ENCODE measurements at regions not wholly inside any gene's neighbourhood (a gene's known extent, or its start where the extent isn't known, plus 50 kb on each side); places are given as distances from the start of the nearest gene placed in this dataset.

- DNase-seq (ENCODE audit: extremely low spot score in 2 of 2) = no peak
- H3K27ac ChIP-seq = peak overlapping the region; percentile 73
- H3K36me3 ChIP-seq = no peaks in the 10 kb centered on the region
- H3K27me3 ChIP-seq = no peaks in the 10 kb centered on the region
- no peaks in the 10 kb centered on the region for H3K9me3 ChIP-seq
- no peak for TF ChIP-seq CTCF (IDR thresholded peaks at IDR 0.05)
- no peak for TF ChIP-seq POLR2AphosphoS5 (IDR thresholded peaks at IDR 0.05; ENCODE audit: insufficient read depth in 1 of 2, low read depth in 1 of 2)
- TF ChIP-seq POLR2A (IDR thresholded peaks at IDR 0.05) = no peak
- peaks cover 29% of the 10 kb centered on the region for H3K4me1 ChIP-seq
- no peak overlapping the region for H3K4me3 ChIP-seq
- intact Hi-C loops (cut with DNase I) = no loop called here
These were observed 637.6 kb upstream of the IGFBP3 start for GRCh38 chr7:46558482-46559193.

- TF ChIP-seq POLR2AphosphoS5 (IDR thresholded peaks at IDR 0.05; ENCODE audit: insufficient read depth in 1 of 2, low read depth in 1 of 2) = no peak
- TF ChIP-seq CTCF (IDR thresholded peaks at IDR 0.05) = no peak
- no peak for TF ChIP-seq POLR2A (IDR thresholded peaks at IDR 0.05)
- H3K36me3 ChIP-seq = no peaks in the 10 kb centered on the region
These were observed 636.7 kb upstream of the IGFBP3 start for GRCh38 chr7:46557781-46558180.

GRCh38 chr7:46557295-46557711, 636.2 kb upstream of the IGFBP3 start:
- Histone ChIP-seq H3K4me3 (no peak overlapping the region), H3K36me3 (no peaks in the 10 kb centered on the region), H3K9me3 (no peaks in the 10 kb centered on the region), H3K27me3 (no peaks in the 10 kb centered on the region), H3K27ac (peak overlapping the region; percentile 73), H3K4me1 (peaks cover 29% of the 10 kb centered on the region)
- intact Hi-C loops (cut with DNase I) = no loop called here
- no peak for DNase-seq (ENCODE audit: extremely low spot score in 2 of 2)
- TF ChIP-seq POLR2A (IDR thresholded peaks at IDR 0.05) = no peak
- peak in 1 of 2 donors; percentile 40 for TF ChIP-seq POLR2AphosphoS5 (IDR thresholded peaks at IDR 0.05; ENCODE audit: insufficient read depth in 1 of 2, low read depth in 1 of 2)
- no peak for TF ChIP-seq CTCF (IDR thresholded peaks at IDR 0.05)

More at GRCh38 chr7:46557781-46558180, 636.7 kb upstream of the IGFBP3 start:
- intact Hi-C loops (cut with DNase I) = no loop called here
- Histone ChIP-seq H3K27ac (peak overlapping the region; percentile 73), H3K4me3 (no peak overlapping the region), H3K9me3 (no peaks in the 10 kb centered on the region), H3K4me1 (peaks cover 29% of the 10 kb centered on the region), H3K27me3 (no peaks in the 10 kb centered on the region)
- no peak for DNase-seq (ENCODE audit: extremely low spot score in 2 of 2)

GRCh38 chr7:46554688-46555422, 633.8 kb upstream of the IGFBP3 start:
- H3K36me3 ChIP-seq = no peaks in the 10 kb centered on the region
- TF ChIP-seq CTCF (IDR thresholded peaks at IDR 0.05) = no peak
- TF ChIP-seq POLR2A (IDR thresholded peaks at IDR 0.05) = no peak
- TF ChIP-seq POLR2AphosphoS5 (IDR thresholded peaks at IDR 0.05; ENCODE audit: insufficient read depth in 1 of 2, low read depth in 1 of 2) = no peak
- H3K9me3 ChIP-seq = no peaks in the 10 kb centered on the region
- no peak for DNase-seq (ENCODE audit: extremely low spot score in 2 of 2)
- no peaks in the 10 kb centered on the region for H3K27me3 ChIP-seq
- intact Hi-C loops (cut with DNase I) = no loop called here
- no peak overlapping the region for H3K4me3 ChIP-seq
- H3K4me1 ChIP-seq = peaks cover 29% of the 10 kb centered on the region
- H3K27ac ChIP-seq = no peak overlapping the region

- Histone ChIP-seq H3K4me3 (no peak overlapping the region), H3K27ac (no peak overlapping the region), H3K4me1 (peaks cover 3% of the 10 kb centered on the region), H3K9me3 (no peaks in the 10 kb centered on the region), H3K36me3 (no peaks in the 10 kb centered on the region), H3K27me3 (no peaks in the 10 kb centered on the region)
- no peak for TF ChIP-seq POLR2AphosphoS5 (IDR thresholded peaks at IDR 0.05; ENCODE audit: insufficient read depth in 1 of 2, low read depth in 1 of 2)
- no peak for TF ChIP-seq POLR2A (IDR thresholded peaks at IDR 0.05)
- TF ChIP-seq CTCF (IDR thresholded peaks at IDR 0.05) = no peak
- intact Hi-C loops (cut with DNase I) = no loop called here
- DNase-seq (ENCODE audit: extremely low spot score in 2 of 2) = no peak
These were observed 630.5 kb upstream of the IGFBP3 start for GRCh38 chr7:46551603-46552002.
